GM10266 (cell line): ENCODE measurements at regions not wholly inside any gene's neighbourhood (a gene's known extent, or its start where the extent isn't known, plus 50 kb on each side); places are given as distances from the start of the nearest gene placed in this dataset.

Source experiments
- DNase-seq: peaks from one replicate; pipeline ENCODE4 v3.0.0; 2012; ENCODE audit errors: extremely low spot score
- TF ChIP-seq, protein P1 (sequence below): IDR thresholded peaks from 2 replicates; pipeline ENCODE4 v1.5.1; 2012; ENCODE audit warnings: mild to moderate bottlenecking, low read depth; ENCODE audit not compliant: control insufficient read depth, insufficient read depth; ENCODE audit errors: missing control alignments

DNA sequence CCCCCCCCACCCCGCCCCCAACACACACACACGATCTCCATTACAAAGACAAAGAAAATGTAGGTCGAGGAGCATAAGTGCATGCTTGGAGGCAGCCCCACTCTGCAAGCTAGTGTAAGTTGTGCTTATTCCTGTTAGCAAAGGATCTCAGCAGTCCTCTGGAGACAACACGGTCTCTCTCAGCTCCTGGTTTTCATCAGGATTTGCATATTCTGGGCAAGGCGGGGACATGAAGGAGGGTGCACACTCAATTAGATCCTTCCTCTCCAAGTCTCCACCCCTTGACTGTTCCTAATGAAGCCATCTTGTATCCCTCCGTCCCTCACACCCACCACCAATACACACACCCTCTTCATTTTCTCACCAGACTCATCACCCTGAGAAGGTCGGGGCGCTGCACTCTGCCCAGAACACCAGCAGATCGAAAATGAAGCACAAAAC lies 63.8 kb downstream of the MRPL46 start:
- no peak for DNase-seq

DNA sequence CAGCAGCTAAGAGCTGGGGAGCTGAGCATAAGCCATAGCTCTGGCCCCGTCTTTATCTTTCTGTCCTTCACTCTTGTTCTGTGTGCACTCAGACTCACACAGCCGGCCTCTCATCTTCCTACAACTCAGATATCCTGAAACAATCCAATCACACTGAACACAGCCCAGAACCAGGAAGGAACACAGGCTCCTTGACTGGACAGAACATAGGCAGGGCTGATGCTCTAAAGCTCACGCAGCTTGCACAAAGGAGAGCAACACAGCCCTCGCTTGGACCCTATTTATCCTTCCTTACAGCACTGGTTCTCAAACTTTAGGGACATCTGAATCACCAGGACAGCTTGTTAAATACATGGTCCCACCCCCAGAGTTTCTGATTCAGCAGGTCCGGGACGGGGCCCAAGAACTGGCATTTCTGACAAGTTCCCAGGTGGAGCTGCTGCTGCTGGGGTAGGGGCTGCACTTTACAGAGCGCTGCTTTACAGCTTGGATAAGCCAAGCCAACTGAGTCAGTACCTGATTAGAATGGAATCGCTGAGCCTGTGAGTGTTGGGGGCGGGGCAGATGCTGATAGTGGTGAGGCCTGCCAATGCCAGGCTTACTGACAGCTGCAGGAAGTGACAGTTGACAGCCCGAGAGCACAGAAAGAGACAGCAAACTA lies 65.1 kb downstream of the MRPL46 start:
- TF ChIP-seq, protein P1, sequence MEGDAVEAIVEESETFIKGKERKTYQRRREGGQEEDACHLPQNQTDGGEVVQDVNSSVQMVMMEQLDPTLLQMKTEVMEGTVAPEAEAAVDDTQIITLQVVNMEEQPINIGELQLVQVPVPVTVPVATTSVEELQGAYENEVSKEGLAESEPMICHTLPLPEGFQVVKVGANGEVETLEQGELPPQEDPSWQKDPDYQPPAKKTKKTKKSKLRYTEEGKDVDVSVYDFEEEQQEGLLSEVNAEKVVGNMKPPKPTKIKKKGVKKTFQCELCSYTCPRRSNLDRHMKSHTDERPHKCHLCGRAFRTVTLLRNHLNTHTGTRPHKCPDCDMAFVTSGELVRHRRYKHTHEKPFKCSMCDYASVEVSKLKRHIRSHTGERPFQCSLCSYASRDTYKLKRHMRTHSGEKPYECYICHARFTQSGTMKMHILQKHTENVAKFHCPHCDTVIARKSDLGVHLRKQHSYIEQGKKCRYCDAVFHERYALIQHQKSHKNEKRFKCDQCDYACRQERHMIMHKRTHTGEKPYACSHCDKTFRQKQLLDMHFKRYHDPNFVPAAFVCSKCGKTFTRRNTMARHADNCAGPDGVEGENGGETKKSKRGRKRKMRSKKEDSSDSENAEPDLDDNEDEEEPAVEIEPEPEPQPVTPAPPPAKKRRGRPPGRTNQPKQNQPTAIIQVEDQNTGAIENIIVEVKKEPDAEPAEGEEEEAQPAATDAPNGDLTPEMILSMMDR: no peak
- DNase-seq: no peak

More for the DNA sequence above, 63.8 kb downstream of the MRPL46 start:
- TF ChIP-seq, protein P1: no peak

DNA sequence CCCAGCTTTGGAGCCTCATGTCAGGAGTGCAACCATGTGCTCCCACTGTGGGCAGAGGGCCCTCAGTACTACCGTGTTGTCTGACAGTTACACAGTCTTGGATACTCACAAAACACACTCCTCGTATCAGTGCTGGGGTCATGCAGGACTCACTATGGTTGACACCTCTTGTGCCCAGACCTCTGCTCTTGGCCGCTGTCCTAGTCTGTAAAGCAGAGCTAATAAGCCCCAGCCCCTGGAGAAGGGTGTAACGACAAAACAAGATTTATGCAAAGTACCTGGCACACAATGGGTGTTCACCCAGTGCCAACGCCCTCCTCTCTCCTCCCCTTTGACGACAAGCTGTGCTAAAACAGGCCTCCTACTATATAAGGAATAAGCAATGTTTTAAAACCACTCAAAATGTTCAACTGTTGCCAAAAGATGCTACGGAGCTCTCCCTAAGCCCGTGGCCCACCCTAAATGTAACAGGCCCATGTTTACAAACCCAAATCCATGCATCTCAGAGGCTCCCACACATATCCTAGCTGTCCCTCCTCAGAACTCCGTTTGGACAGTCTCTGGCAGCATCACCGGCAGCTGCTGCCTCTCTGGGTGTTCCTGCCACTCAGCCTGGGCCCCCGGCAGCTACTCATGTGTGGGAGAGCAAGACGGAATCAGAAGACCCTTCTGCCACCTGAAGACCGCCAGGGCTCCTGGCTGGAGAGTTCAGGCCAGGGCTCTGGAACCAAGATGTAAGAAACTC lies 65.8 kb downstream of the MRPL46 start:
- TF ChIP-seq, protein P1: no peak
- DNase-seq: no peak

DNA sequence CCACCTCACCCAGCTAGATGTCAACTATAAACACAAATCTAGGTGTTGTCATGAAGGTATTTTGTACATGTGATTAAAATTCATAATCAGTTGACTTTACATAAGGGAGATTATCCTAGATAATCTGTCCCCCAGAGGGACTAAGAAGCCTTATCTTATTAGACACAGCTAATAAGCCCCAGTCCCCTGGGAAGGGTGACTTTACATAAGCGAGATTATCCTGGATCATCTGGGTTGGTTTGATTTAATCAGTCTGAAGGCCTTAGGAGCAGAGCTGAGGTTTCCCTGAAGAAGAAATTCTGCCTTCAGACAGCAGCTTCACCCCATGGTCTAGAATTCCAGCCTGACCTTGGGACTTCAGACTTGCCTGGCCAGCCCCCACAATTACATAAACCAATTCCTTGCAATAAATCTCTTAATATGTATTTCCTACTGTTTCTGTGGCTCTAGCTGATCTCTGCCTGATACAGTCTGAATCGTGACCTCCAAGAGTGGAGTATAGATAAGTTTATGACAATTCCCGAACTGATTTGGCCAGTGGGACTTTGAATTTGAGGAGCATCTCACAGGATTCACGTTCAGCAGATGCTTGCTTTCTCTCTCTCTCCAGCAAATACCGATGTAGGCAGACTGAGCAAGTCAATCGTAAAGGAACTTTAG lies 66.5 kb downstream of the MRPL46 start:
- DNase-seq: no peak
- TF ChIP-seq, protein P1: no peak

DNA sequence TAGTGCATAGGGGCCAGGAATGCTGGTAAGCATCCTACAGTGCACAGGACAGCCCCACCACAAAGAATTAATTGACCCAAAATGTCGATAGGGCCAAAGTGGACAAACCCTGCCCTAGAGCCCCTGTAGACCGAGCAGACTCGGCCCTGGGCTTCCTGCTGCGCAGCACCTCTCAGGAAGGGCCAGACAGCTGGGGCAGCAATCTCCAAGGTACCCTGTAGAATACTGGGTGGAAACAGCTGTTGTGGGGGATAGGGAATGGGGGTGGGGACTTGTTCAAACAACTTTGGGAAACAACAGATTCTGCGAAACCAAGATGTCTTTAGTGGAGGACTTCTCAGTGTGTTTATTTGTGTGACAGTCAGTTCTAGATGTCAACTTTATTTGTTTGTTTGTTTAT lies 67.1 kb downstream of the MRPL46 start:
- TF ChIP-seq, protein P1: no peak
- DNase-seq: no peak

DNA sequence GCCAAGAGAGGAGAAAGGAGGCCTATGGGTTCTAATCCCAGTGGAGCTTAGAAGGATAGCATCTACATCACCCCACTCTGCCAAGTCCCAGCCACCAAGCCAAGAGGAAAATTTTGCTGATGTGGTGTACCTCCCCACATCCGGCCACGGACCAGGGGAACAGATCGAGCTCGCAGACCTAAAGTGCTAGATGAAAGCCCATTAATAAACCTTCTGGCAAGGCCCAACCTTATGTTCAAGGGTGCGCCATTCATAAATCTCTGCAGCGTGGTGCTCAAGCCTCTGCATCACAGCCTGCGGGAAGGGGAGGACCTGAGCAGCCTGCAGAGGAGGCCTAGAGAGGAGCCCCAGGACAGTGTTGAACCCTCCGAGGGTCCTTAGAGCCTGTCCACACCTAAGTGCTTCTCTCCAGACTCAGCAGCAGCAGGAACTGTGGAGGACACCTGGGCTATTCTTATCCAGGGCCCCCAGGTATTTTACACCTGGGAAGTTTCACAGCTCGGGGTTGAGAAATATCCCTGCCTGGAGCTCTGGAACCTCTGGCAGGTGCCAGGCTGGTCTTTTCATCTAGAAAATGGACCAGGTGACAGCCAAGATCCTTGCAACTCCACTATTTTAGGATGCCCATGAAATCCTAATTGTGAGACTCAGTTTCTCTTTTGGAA lies 68.0 kb downstream of the MRPL46 start:
- DNase-seq: no peak
- TF ChIP-seq, protein P1: no peak
